ENCODE measurements at regions not wholly inside any gene's neighbourhood (a gene's known extent, or its start where the extent isn't known, plus 50 kb on each side); places are given as distances from the start of the nearest gene placed in this dataset.

GRCh38 chr5:149441986-149442385 lies 62.9 kb upstream of the IL17B start:
- no peaks in the 10 kb centered on the region for H3K9me3 Mint-ChIP-seq
- no peaks in the 10 kb centered on the region for H3K36me3 Mint-ChIP-seq
- H3K27ac Mint-ChIP-seq = no peak overlapping the region
- H3K4me3 Mint-ChIP-seq = no peak overlapping the region
- DNase-seq = no peak
- peaks cover 0 to 3% (median under 1%) of the 10 kb centered on the region in 3 donors for H3K27me3 Mint-ChIP-seq (ENCODE audit: low read depth in 3 of 3)
- H3K4me1 Mint-ChIP-seq = no peaks in the 10 kb centered on the region

- no peak for DNase-seq
- Mint-ChIP-seq H3K4me3 (no peak overlapping the region), H3K27me3 (ENCODE audit: low read depth in 3 of 3) (peaks cover 0 to 7% (median 4%) of the 10 kb centered on the region in 3 donors), H3K27ac (no peak overlapping the region), H3K36me3 (no peaks in the 10 kb centered on the region), H3K4me1 (no peaks in the 10 kb centered on the region), H3K9me3 (no peaks in the 10 kb centered on the region)
Measured at GRCh38 chr5:149441194-149441753, 62.2 kb upstream of the IL17B start.

GRCh38 chr5:149439899-149440542 lies 60.9 kb upstream of the IL17B start:
- H3K36me3 Mint-ChIP-seq = no peaks in the 10 kb centered on the region
- H3K9me3 Mint-ChIP-seq = no peaks in the 10 kb centered on the region
- H3K4me3 Mint-ChIP-seq = no peak overlapping the region
- DNase-seq = no peak
- no peak overlapping the region for H3K27ac Mint-ChIP-seq
- H3K4me1 Mint-ChIP-seq = no peaks in the 10 kb centered on the region
- H3K27me3 Mint-ChIP-seq (ENCODE audit: low read depth in 3 of 3) = peaks cover 2 to 7% (median 7%) of the 10 kb centered on the region in 3 donors

GRCh38 chr5:149438711-149439132 lies 59.6 kb upstream of the IL17B start:
- peaks cover 2 to 7% (median 5%) of the 10 kb centered on the region in 3 donors for H3K27me3 Mint-ChIP-seq (ENCODE audit: low read depth in 3 of 3)

GRCh38 chr5:149438281-149438680 lies 59.2 kb upstream of the IL17B start:
- Mint-ChIP-seq H3K27ac (no peak overlapping the region), H3K36me3 (no peaks in the 10 kb centered on the region), H3K4me3 (no peak overlapping the region), H3K27me3 (ENCODE audit: low read depth in 3 of 3) (peaks cover 2 to 7% (median 5%) of the 10 kb centered on the region in 3 donors), H3K9me3 (no peaks in the 10 kb centered on the region), H3K4me1 (no peaks in the 10 kb centered on the region)
- no peak for DNase-seq

More at GRCh38 chr5:149438711-149439132, 59.6 kb upstream of the IL17B start:
- Mint-ChIP-seq H3K4me3 (no peak overlapping the region), H3K27ac (no peak overlapping the region), H3K9me3 (no peaks in the 10 kb centered on the region), H3K4me1 (no peaks in the 10 kb centered on the region), H3K36me3 (no peaks in the 10 kb centered on the region)
- no peak for DNase-seq

- no peak overlapping the region for H3K27ac Mint-ChIP-seq
- no peak overlapping the region for H3K4me3 Mint-ChIP-seq
- H3K4me1 Mint-ChIP-seq = no peaks in the 10 kb centered on the region
Measured at GRCh38 chr5:149437391-149438040, 58.4 kb upstream of the IL17B start.

GRCh38 chr5:149435660-149436059 lies 56.6 kb upstream of the IL17B start:
- Mint-ChIP-seq H3K4me1 (peaks cover 8% of the 10 kb centered on the region in 2 donors), H3K36me3 (no peaks in the 10 kb centered on the region), H3K27me3 (ENCODE audit: low read depth in 3 of 3) (peaks cover 2 to 10% (median 5%) of the 10 kb centered on the region in 3 donors), H3K4me3 (no peak overlapping the region), H3K9me3 (no peaks in the 10 kb centered on the region), H3K27ac (no peak overlapping the region)
- no peak for DNase-seq

More at GRCh38 chr5:149437391-149438040, 58.4 kb upstream of the IL17B start:
- no peak for DNase-seq
- H3K36me3 Mint-ChIP-seq = no peaks in the 10 kb centered on the region
- H3K27me3 Mint-ChIP-seq (ENCODE audit: low read depth in 3 of 3) = peaks cover 2 to 7% (median 5%) of the 10 kb centered on the region in 3 donors
- no peaks in the 10 kb centered on the region for H3K9me3 Mint-ChIP-seq

- Mint-ChIP-seq H3K9me3 (no peaks in the 10 kb centered on the region), H3K36me3 (no peaks in the 10 kb centered on the region), H3K4me1 (peaks cover 15% of the 10 kb centered on the region in 2 donors), H3K27me3 (ENCODE audit: low read depth in 3 of 3) (peaks cover 2 to 10% (median 5%) of the 10 kb centered on the region in 3 donors), H3K27ac (no peak overlapping the region), H3K4me3 (no peak overlapping the region)
- DNase-seq = no peak
Measured at GRCh38 chr5:149435015-149435376, 55.9 kb upstream of the IL17B start.

GRCh38 chr5:149434162-149435014 lies 55.3 kb upstream of the IL17B start:
- no peaks in the 10 kb centered on the region for H3K9me3 Mint-ChIP-seq
- H3K4me1 Mint-ChIP-seq = peaks cover 16 to 18% of the 10 kb centered on the region in 2 donors
- no peaks in the 10 kb centered on the region for H3K36me3 Mint-ChIP-seq
- H3K27ac Mint-ChIP-seq = no peak overlapping the region
- H3K4me3 Mint-ChIP-seq = no peak overlapping the region
- DNase-seq = peak in 2 of 3 donors; percentile 19 to 29
- peaks cover 2 to 10% (median 5%) of the 10 kb centered on the region in 3 donors for H3K27me3 Mint-ChIP-seq (ENCODE audit: low read depth in 3 of 3)

- Mint-ChIP-seq H3K36me3 (no peaks in the 10 kb centered on the region), H3K4me3 (no peak overlapping the region), H3K27me3 (ENCODE audit: low read depth in 3 of 3) (peaks cover 2 to 10% (median 5%) of the 10 kb centered on the region in 3 donors), H3K9me3 (no peaks in the 10 kb centered on the region), H3K27ac (no peak overlapping the region), H3K4me1 (peaks cover 18 to 22% of the 10 kb centered on the region in 2 donors)
- no peak for DNase-seq
Measured at GRCh38 chr5:149433524-149434131, 54.5 kb upstream of the IL17B start.

GRCh38 chr5:149432911-149433401 lies 53.9 kb upstream of the IL17B start:
- no peak overlapping the region for H3K4me3 Mint-ChIP-seq
- peaks cover 2 to 10% (median 5%) of the 10 kb centered on the region in 3 donors for H3K27me3 Mint-ChIP-seq (ENCODE audit: low read depth in 3 of 3)
- peaks cover 18 to 22% of the 10 kb centered on the region in 2 donors for H3K4me1 Mint-ChIP-seq
- H3K36me3 Mint-ChIP-seq = no peaks in the 10 kb centered on the region
- no peak overlapping the region for H3K27ac Mint-ChIP-seq
- H3K9me3 Mint-ChIP-seq = no peaks in the 10 kb centered on the region
- no peak for DNase-seq

- Mint-ChIP-seq H3K36me3 (no peaks in the 10 kb centered on the region), H3K9me3 (no peaks in the 10 kb centered on the region), H3K27me3 (ENCODE audit: low read depth in 3 of 3) (peaks cover 2 to 10% (median 5%) of the 10 kb centered on the region in 3 donors), H3K4me3 (no peak overlapping the region), H3K27ac (no peak overlapping the region), H3K4me1 (peaks cover 18 to 22% of the 10 kb centered on the region in 2 donors)
- DNase-seq = no peak
Measured at GRCh38 chr5:149432376-149432775, 53.3 kb upstream of the IL17B start.

Data from immature natural killer cell (primary cell).